Mesendoderm (in vitro differentiated cells): ENCODE measurements at regions not wholly inside any gene's neighbourhood (a gene's known extent, or its start where the extent isn't known, plus 50 kb on each side); places are given as distances from the start of the nearest gene placed in this dataset.

ENCODE experiments used
- DNase-seq: peaks from one replicate; pipeline ENCODE4 v3.0.0; 2013
- H2AK5ac ChIP-seq: 2 replicates; pipeline ENCODE4 v1.6.1; 2013; ENCODE audit warnings: low read length, inconsistent platforms
- H2BK120ac ChIP-seq: 2 replicates; pipeline ENCODE4 v1.6.1; 2013; ENCODE audit warnings: low read depth, mild to moderate bottlenecking, low read length, moderate library complexity, mixed read lengths
- H2BK15ac ChIP-seq: replicated peaks from 2 replicates; pipeline ENCODE4 v1.6.1; 2013; ENCODE audit warnings: low read depth, mild to moderate bottlenecking, moderate library complexity
- H2BK5ac ChIP-seq: 2 replicates; pipeline ENCODE4 v1.6.1; 2013; ENCODE audit warnings: low read length, inconsistent platforms
- H3K18ac ChIP-seq: 2 replicates; pipeline ENCODE4 v1.6.1; 2013; ENCODE audit warnings: mild to moderate bottlenecking, low read length, mixed read lengths
- H3K23ac ChIP-seq: one replicate; pipeline ENCODE4 v1.6.1; 2013; ENCODE audit warnings: low read length
- H3K27ac ChIP-seq: 2 replicates; pipeline ENCODE4 v1.5.1; 2013; ENCODE audit warnings: low read depth, mild to moderate bottlenecking, inconsistent platforms, low read length, moderate library complexity
- H3K27me3 ChIP-seq: 2 replicates; pipeline ENCODE4 v1.6.1; 2013; ENCODE audit warnings: low read length, control low read depth, mild to moderate bottlenecking, inconsistent platforms; ENCODE audit not compliant: insufficient read depth, poor library complexity
- H3K36me3 ChIP-seq: 2 replicates; pipeline ENCODE4 v1.6.1; 2013; ENCODE audit warnings: low read length, inconsistent platforms; ENCODE audit not compliant: control insufficient read depth, insufficient read depth
- H3K4ac ChIP-seq: one replicate; pipeline ENCODE4 v1.6.1; 2013; ENCODE audit warnings: low read depth, mild to moderate bottlenecking, low read length, moderate library complexity
- H3K4me1 ChIP-seq: 2 replicates; pipeline ENCODE4 v1.6.1; 2013; ENCODE audit warnings: low read depth, low read length, inconsistent platforms; ENCODE audit not compliant: control insufficient read depth
- H3K4me2 ChIP-seq: 2 replicates; pipeline ENCODE4 v1.6.1; 2013; ENCODE audit warnings: low read length
- H3K4me3 ChIP-seq: 2 replicates; pipeline ENCODE4 v1.5.1; 2013; ENCODE audit warnings: mild to moderate bottlenecking, low read length
- H3K56ac ChIP-seq: one replicate; pipeline ENCODE4 v1.6.1; 2013; ENCODE audit warnings: low read length
- H3K79me1 ChIP-seq: 2 replicates; pipeline ENCODE4 v1.6.1; 2013; ENCODE audit warnings: low read length, inconsistent platforms
- H3K79me2 ChIP-seq: 2 replicates; pipeline ENCODE4 v1.6.1; 2013; ENCODE audit warnings: mild to moderate bottlenecking, low read length; ENCODE audit not compliant: control insufficient read depth, insufficient read depth
- H3K9ac ChIP-seq: 2 replicates; pipeline ENCODE4 v1.6.1; 2013; ENCODE audit warnings: low read length, inconsistent platforms
- H4K5ac ChIP-seq: one replicate; pipeline ENCODE4 v1.6.1; 2013; ENCODE audit warnings: low read length
- H4K8ac ChIP-seq: one replicate; pipeline ENCODE4 v1.6.1; 2013; ENCODE audit warnings: low read depth, mild to moderate bottlenecking, control low read depth, low read length, moderate library complexity
- WGBS: extraction: QIAGEN DNeasy Blood & Tissue Kit; methylation state at CpG from one replicate; pipeline ENCODE4 v1.1.7; 2013; ENCODE audit warnings: low lambda C conversion rate, missing lambda C conversion rate; ENCODE audit not compliant: insufficient coverage; ENCODE audit errors: extremely low coverage; 5-methylcytosine and 5-hydroxymethylcytosine counted together

- DNase-seq = no peak
- no peak overlapping the region for H2BK15ac ChIP-seq
- no peak overlapping the region for H3K23ac ChIP-seq
- H2BK120ac ChIP-seq = no peak overlapping the region
- H3K4ac ChIP-seq = no peak overlapping the region
- no peaks in the 10 kb centered on the region for H3K79me2 ChIP-seq
- H3K9ac ChIP-seq = no peak overlapping the region
- no peaks in the 10 kb centered on the region for H3K36me3 ChIP-seq
- no peaks in the 10 kb centered on the region for H3K4me1 ChIP-seq
- H2BK5ac ChIP-seq = no peak overlapping the region
- no peak overlapping the region for H3K4me3 ChIP-seq
- no CpG with 5 or more reads among the region's 5 CpGs for WGBS
- H4K5ac ChIP-seq = no peak overlapping the region
- H4K8ac ChIP-seq = no peak overlapping the region
- H3K18ac ChIP-seq = no peak overlapping the region
- no peaks in the 10 kb centered on the region for H3K79me1 ChIP-seq
- H3K27me3 ChIP-seq = no peaks in the 10 kb centered on the region
- H3K56ac ChIP-seq = no peak overlapping the region
- no peak overlapping the region for H2AK5ac ChIP-seq
- H3K4me2 ChIP-seq = no peak overlapping the region
- H3K27ac ChIP-seq = no peak overlapping the region
Measured at GRCh38 chr10:4655879-4656278, 170.1 kb upstream of the AKR1E2 start.

GRCh38 chr10:4655406-4655805 lies 170.6 kb upstream of the AKR1E2 start:
- Histone ChIP-seq H3K79me2 (no peaks in the 10 kb centered on the region), H3K4ac (no peak overlapping the region), H3K4me1 (no peaks in the 10 kb centered on the region), H2BK15ac (no peak overlapping the region), H2AK5ac (no peak overlapping the region), H3K18ac (no peak overlapping the region), H3K4me3 (no peak overlapping the region), H3K56ac (peak overlapping the region; percentile 10), H2BK5ac (no peak overlapping the region), H3K4me2 (no peak overlapping the region), H3K23ac (no peak overlapping the region), H3K79me1 (no peaks in the 10 kb centered on the region), H3K36me3 (no peaks in the 10 kb centered on the region), H3K9ac (no peak overlapping the region), H3K27ac (no peak overlapping the region), H3K27me3 (no peaks in the 10 kb centered on the region), H2BK120ac (no peak overlapping the region), H4K8ac (no peak overlapping the region), H4K5ac (no peak overlapping the region)
- no peak for DNase-seq
- no CpG with 5 or more reads among the region's 3 CpGs for WGBS

- no peak overlapping the region for H2BK15ac ChIP-seq
- H3K18ac ChIP-seq = no peak overlapping the region
- no peak overlapping the region for H2BK5ac ChIP-seq
- H4K5ac ChIP-seq = no peak overlapping the region
- WGBS = no CpG with 5 or more reads among the region's 2 CpGs
- no peak overlapping the region for H2AK5ac ChIP-seq
- H3K4me1 ChIP-seq = no peaks in the 10 kb centered on the region
- no peak for DNase-seq
- H3K4ac ChIP-seq = no peak overlapping the region
- H3K4me2 ChIP-seq = no peak overlapping the region
- H3K4me3 ChIP-seq = no peak overlapping the region
- H3K56ac ChIP-seq = no peak overlapping the region
- H3K27me3 ChIP-seq = no peaks in the 10 kb centered on the region
- no peaks in the 10 kb centered on the region for H3K36me3 ChIP-seq
- no peak overlapping the region for H3K27ac ChIP-seq
- H3K79me1 ChIP-seq = no peaks in the 10 kb centered on the region
- H3K79me2 ChIP-seq = no peaks in the 10 kb centered on the region
- H2BK120ac ChIP-seq = no peak overlapping the region
- H4K8ac ChIP-seq = no peak overlapping the region
- no peak overlapping the region for H3K9ac ChIP-seq
- no peak overlapping the region for H3K23ac ChIP-seq
Measured at GRCh38 chr10:4654496-4654895, 171.5 kb upstream of the AKR1E2 start.

GRCh38 chr10:4653160-4653559 lies 172.8 kb upstream of the AKR1E2 start:
- peak; percentile 88 for DNase-seq
- no peak overlapping the region for H3K56ac ChIP-seq
- H3K36me3 ChIP-seq = no peaks in the 10 kb centered on the region
- no CpG with 5 or more reads among the region's 8 CpGs for WGBS
- no peak overlapping the region for H2AK5ac ChIP-seq
- H3K27me3 ChIP-seq = no peaks in the 10 kb centered on the region
- no peak overlapping the region for H4K8ac ChIP-seq
- H2BK15ac ChIP-seq = no peak overlapping the region
- no peaks in the 10 kb centered on the region for H3K79me2 ChIP-seq
- no peak overlapping the region for H3K9ac ChIP-seq
- no peak overlapping the region for H3K23ac ChIP-seq
- H3K27ac ChIP-seq = no peak overlapping the region
- H3K4me3 ChIP-seq = no peak overlapping the region
- H4K5ac ChIP-seq = no peak overlapping the region
- no peak overlapping the region for H3K18ac ChIP-seq
- no peak overlapping the region for H3K4me2 ChIP-seq
- no peaks in the 10 kb centered on the region for H3K79me1 ChIP-seq
- no peak overlapping the region for H2BK5ac ChIP-seq
- no peak overlapping the region for H2BK120ac ChIP-seq
- no peaks in the 10 kb centered on the region for H3K4me1 ChIP-seq
- no peak overlapping the region for H3K4ac ChIP-seq

GRCh38 chr10:4652111-4653010 lies 173.6 kb upstream of the AKR1E2 start:
- Histone ChIP-seq H2BK15ac (peak overlapping the region; percentile 85), H3K4ac (no peak overlapping the region), H4K5ac (no peak overlapping the region), H3K18ac (no peak overlapping the region), H3K4me3 (no peak overlapping the region), H3K23ac (no peak overlapping the region), H3K36me3 (no peaks in the 10 kb centered on the region), H3K9ac (no peak overlapping the region), H3K79me1 (no peaks in the 10 kb centered on the region), H3K27ac (no peak overlapping the region), H3K79me2 (no peaks in the 10 kb centered on the region), H3K56ac (no peak overlapping the region), H3K4me1 (no peaks in the 10 kb centered on the region), H3K4me2 (no peak overlapping the region), H2BK120ac (no peak overlapping the region), H3K27me3 (no peaks in the 10 kb centered on the region), H2AK5ac (peak overlapping the region; percentile 73), H4K8ac (no peak overlapping the region), H2BK5ac (no peak overlapping the region)
- no CpG with 5 or more reads among the region's 8 CpGs for WGBS
- no peak for DNase-seq
